SU-DHL-6 (cell line): ENCODE measurements at regions not wholly inside any gene's neighbourhood (a gene's known extent, or its start where the extent isn't known, plus 50 kb on each side); places are given as distances from the start of the nearest gene placed in this dataset.

Source experiments
- H2AFZ ChIP-seq: fragments of 200-600 bp; sonication (generic); 2 replicates; pipeline ENCODE4 v1.6.1; 2014; ENCODE audit warnings: low read depth, mild to moderate bottlenecking, moderate library complexity, mixed read lengths, antibody characterized with exemption, low read length; ENCODE audit not compliant: severe bottlenecking
- H3F3A ChIP-seq: fragments of 200-600 bp; shearing (Covaris generic); 2 replicates; pipeline ENCODE4 v1.6.0; 2016; ENCODE audit warnings: antibody characterized with exemption, mild to moderate bottlenecking; ENCODE audit not compliant: insufficient read depth
- H3K27ac ChIP-seq: fragments of 200-600 bp; sonication (generic); 2 replicates; pipeline ENCODE4 v1.5.1; 2016; ENCODE audit warnings: low read depth, mild to moderate bottlenecking, low read length, moderate library complexity, mixed read lengths
- H3K27me3 ChIP-seq: fragments of 200-600 bp; sonication (generic), shearing (Covaris generic); 2 replicates; pipeline ENCODE4 v1.6.0; 2014; ENCODE audit warnings: mild to moderate bottlenecking, low read length
- H3K36me3 ChIP-seq: fragments of 200-600 bp; sonication (generic); 2 replicates; pipeline ENCODE4 v1.6.1; 2014; ENCODE audit warnings: mild to moderate bottlenecking, low read length, mixed read lengths
- H3K4me2 ChIP-seq: fragments of 300-600, 200-600 bp; shearing (Covaris generic), sonication (generic); 2 replicates; pipeline ENCODE4 v1.6.0; 2014; ENCODE audit warnings: low read length, low read depth, mild to moderate bottlenecking; ENCODE audit not compliant: poor library complexity, severe bottlenecking
- H3K4me3 ChIP-seq: fragments of 200-600 bp; sonication (generic); 2 replicates; pipeline ENCODE4 v1.5.1; 2014; ENCODE audit warnings: antibody characterized with exemption, low read length, mild to moderate bottlenecking, mixed read lengths; ENCODE audit not compliant: insufficient read depth, poor library complexity, severe bottlenecking
- H3K79me2 ChIP-seq: fragments of 200-600 bp; sonication (generic); 2 replicates; pipeline ENCODE4 v1.6.1; 2014; ENCODE audit warnings: mild to moderate bottlenecking, low read length, moderate library complexity; ENCODE audit not compliant: insufficient read depth
- H3K9ac ChIP-seq: fragments of 200-600 bp; sonication (generic); 2 replicates; pipeline ENCODE4 v1.7.0; 2014; ENCODE audit warnings: mild to moderate bottlenecking, low read length
- H3K9me2 ChIP-seq: fragments of 200-600 bp; sonication (generic); replicated peaks from 2 replicates; pipeline ENCODE4 v1.6.1; 2014; ENCODE audit warnings: low read length; ENCODE audit not compliant: insufficient read depth
- H3K9me3 ChIP-seq: fragments of 200-600 bp; sonication (generic); 2 replicates; pipeline ENCODE4 v1.6.1; 2014; ENCODE audit warnings: low read length, mixed read lengths; ENCODE audit not compliant: insufficient read depth
- H4K20me1 ChIP-seq: fragments of 200-600 bp; sonication (generic); 2 replicates; pipeline ENCODE4 v1.6.1; 2014; ENCODE audit warnings: low read depth, mild to moderate bottlenecking, antibody characterized with exemption, low read length, moderate library complexity, mixed read lengths
- EZH2phosphoT487 ChIP-seq: fragments of 200-600 bp; sonication (generic), shearing (Covaris generic); conservative IDR thresholded peaks from 2 replicates; pipeline ENCODE4 v1.6.1; 2018; ENCODE audit warnings: mild to moderate bottlenecking, antibody characterized with exemption, low read length, moderate library complexity, mixed read lengths
- TF ChIP-seq, protein P1 (sequence below): fragments of 200-600 bp; sonication (generic); IDR thresholded peaks from one replicate; pipeline ENCODE4 v1.5.1; 2017; ENCODE audit warnings: antibody characterized with exemption, mild to moderate bottlenecking, low read length, moderate library complexity; ENCODE audit not compliant: insufficient read depth, poor library complexity, severe bottlenecking

DNA sequence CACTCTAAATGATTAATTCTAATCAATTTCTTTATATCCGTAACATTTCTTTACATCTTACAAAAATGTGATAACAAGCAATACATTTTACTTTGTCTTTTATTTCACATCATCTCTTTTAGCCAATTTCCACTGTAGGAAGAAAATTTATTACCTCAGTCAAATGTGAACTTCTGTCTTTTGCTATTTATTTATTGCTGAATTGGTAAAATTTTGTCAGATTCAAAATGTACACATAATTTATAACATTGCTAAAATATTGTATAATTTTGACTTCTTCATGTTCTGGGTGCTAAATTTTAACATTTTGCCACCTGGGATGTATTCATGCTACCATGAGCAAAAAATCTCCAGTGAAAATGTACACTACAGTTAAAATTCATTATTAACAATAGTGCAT is 158.0 kb downstream of the HGF start:
- Histone ChIP-seq H3K27me3 (no peaks in the 10 kb centered on the region), H3K9ac (no peak overlapping the region), H3F3A (no peaks in the 10 kb centered on the region), H3K9me3 (no peaks in the 10 kb centered on the region), H3K36me3 (no peaks in the 10 kb centered on the region), H4K20me1 (no peaks in the 10 kb centered on the region), H3K4me3 (no peak overlapping the region), H3K9me2 (no peaks in the 10 kb centered on the region), H3K27ac (no peak overlapping the region), H3K4me2 (no peak overlapping the region), H2AFZ (no peak overlapping the region), H3K79me2 (no peaks in the 10 kb centered on the region)
- TF ChIP-seq, protein P1, sequence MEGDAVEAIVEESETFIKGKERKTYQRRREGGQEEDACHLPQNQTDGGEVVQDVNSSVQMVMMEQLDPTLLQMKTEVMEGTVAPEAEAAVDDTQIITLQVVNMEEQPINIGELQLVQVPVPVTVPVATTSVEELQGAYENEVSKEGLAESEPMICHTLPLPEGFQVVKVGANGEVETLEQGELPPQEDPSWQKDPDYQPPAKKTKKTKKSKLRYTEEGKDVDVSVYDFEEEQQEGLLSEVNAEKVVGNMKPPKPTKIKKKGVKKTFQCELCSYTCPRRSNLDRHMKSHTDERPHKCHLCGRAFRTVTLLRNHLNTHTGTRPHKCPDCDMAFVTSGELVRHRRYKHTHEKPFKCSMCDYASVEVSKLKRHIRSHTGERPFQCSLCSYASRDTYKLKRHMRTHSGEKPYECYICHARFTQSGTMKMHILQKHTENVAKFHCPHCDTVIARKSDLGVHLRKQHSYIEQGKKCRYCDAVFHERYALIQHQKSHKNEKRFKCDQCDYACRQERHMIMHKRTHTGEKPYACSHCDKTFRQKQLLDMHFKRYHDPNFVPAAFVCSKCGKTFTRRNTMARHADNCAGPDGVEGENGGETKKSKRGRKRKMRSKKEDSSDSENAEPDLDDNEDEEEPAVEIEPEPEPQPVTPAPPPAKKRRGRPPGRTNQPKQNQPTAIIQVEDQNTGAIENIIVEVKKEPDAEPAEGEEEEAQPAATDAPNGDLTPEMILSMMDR, result no peak
- no peak for TF ChIP-seq EZH2phosphoT487

DNA sequence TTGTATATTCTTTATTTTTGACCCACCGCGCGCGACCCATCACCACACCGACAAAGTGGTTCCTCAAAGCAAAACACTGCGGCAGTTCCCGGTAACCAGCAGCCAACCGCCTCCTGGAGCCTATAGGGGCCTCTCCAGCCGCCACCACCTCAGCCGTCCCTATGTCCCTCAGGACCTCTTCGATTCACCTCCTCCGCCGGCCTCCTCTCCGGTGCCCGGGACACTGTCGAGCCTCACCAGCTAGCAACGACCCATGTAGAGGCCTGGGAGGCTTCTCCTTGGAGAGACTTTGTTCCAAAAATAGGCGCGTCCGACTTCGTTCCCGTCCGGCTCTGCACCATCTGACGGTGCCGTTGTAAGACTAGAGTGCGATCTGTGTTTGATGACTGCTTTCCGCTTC is 158.8 kb downstream of the HGF start:
- no peak overlapping the region for H3K9ac ChIP-seq
- H3K27me3 ChIP-seq, result no peaks in the 10 kb centered on the region
- H2AFZ ChIP-seq, result no peak overlapping the region
- H3K4me3 ChIP-seq, result no peak overlapping the region
- no peaks in the 10 kb centered on the region for H3F3A ChIP-seq
- no peaks in the 10 kb centered on the region for H3K36me3 ChIP-seq
- H4K20me1 ChIP-seq, result no peaks in the 10 kb centered on the region
- TF ChIP-seq EZH2phosphoT487, result no peak
- TF ChIP-seq, protein P1, result no peak
- H3K79me2 ChIP-seq, result no peaks in the 10 kb centered on the region
- no peak overlapping the region for H3K4me2 ChIP-seq
- no peak overlapping the region for H3K27ac ChIP-seq
- no peaks in the 10 kb centered on the region for H3K9me3 ChIP-seq
- H3K9me2 ChIP-seq, result no peaks in the 10 kb centered on the region

DNA sequence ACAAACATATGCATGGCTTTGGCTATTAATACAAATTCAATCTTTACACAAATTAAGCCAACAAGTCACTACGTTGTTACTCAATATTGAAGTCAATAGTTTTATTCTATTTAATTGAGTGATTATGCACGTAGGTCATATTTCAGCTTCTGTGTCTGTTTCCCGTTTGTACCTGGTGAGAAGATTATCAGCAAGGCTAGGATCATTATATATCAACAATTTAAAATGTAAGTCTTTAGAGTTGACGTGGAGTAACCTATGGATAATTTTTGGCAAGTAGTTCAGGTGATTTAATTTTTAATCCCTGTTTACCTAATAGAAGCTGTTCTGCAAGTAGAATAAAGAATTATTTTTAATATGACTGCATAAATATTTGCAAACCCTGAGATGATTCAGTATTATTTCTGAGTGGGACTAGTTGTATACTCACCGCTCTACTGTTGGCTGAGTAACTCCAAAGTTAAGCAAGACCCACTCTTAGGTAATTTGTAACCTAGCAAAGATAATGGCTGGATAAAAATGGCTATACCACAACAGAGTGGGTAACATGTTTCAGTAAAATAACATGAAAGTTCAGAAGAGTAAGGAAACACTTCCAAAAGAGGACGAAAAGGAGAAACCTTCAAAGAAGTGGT is 161.0 kb downstream of the HGF start:
- H3K4me3 ChIP-seq, result no peak overlapping the region

More for the DNA sequence above, 161.0 kb downstream of the HGF start:
- Histone ChIP-seq H4K20me1 (no peaks in the 10 kb centered on the region), H3K27ac (no peak overlapping the region), H3F3A (no peaks in the 10 kb centered on the region), H3K4me2 (no peak overlapping the region), H3K27me3 (no peaks in the 10 kb centered on the region), H2AFZ (no peak overlapping the region), H3K9me2 (no peaks in the 10 kb centered on the region), H3K9me3 (no peaks in the 10 kb centered on the region), H3K36me3 (no peaks in the 10 kb centered on the region), H3K79me2 (no peaks in the 10 kb centered on the region), H3K9ac (no peak overlapping the region)
- TF ChIP-seq, protein P1, result no peak
- TF ChIP-seq EZH2phosphoT487, result no peak
